ENCODE measurements at regions not wholly inside any gene's neighbourhood (a gene's known extent, or its start where the extent isn't known, plus 50 kb on each side); places are given as distances from the start of the nearest gene placed in this dataset.

DNA sequence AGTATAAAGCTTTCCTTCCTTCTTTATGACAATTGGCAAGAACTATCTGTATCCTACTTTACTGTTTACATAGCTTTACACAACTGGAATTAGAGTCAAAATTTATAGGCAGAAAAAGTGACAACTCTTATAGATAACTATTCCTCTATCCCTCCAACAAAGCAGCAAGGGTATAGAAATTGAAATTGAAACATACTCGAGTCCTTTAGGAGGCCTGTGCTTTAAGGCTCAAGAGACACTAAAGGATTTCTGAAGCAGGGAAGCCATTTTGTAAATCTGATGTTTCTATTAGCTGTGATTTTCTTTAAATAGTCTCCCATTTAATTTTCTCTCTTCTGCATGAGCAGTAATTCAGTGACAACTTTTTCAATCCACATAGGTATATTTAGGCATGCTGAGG, 567.6 kb upstream of the MAN1A1 start:
- Histone ChIP-seq H3F3A (ENCODE audit: insufficient read depth, low read length, poor library complexity, severe bottlenecking) (no peaks in the 10 kb centered on the region), H3K4me3 (ENCODE audit: low read length) (no peak overlapping the region), H3K9me2 (ENCODE audit: insufficient read depth, low read length) (no peaks in the 10 kb centered on the region), H4K20me1 (ENCODE audit: insufficient read depth) (no peaks in the 10 kb centered on the region), H3K27ac (ENCODE audit: low read length) (no peak overlapping the region), H3K9ac (ENCODE audit: low read length) (no peak overlapping the region), H3K9me3 (ENCODE audit: low read length) (no peaks in the 10 kb centered on the region), H3K27me3 (ENCODE audit: insufficient read depth, low read depth, low read length) (no peaks in the 10 kb centered on the region), H2AFZ (ENCODE audit: low read depth, low read length) (no peak overlapping the region), H3K79me2 (replicated peaks; ENCODE audit: insufficient read depth, low read length) (no peaks in the 10 kb centered on the region), H3K36me3 (ENCODE audit: insufficient read depth, low read length) (no peaks in the 10 kb centered on the region), H3K4me2 (ENCODE audit: low read length) (no peak overlapping the region)
- TF ChIP-seq SMC3 (conservative IDR thresholded peaks at IDR 0.05; ENCODE audit: poor library complexity) (no peak), TAF1 (IDR thresholded peaks at IDR 0.05; ENCODE audit: low read depth) (no peak), POLR2AphosphoS5 (IDR thresholded peaks at IDR 0.05) (no peak), MXI1 (conservative IDR thresholded peaks at IDR 0.05; ENCODE audit: poor library complexity, severe bottlenecking) (no peak), RAD21 (conservative IDR thresholded peaks at IDR 0.05) (no peak)

DNA sequence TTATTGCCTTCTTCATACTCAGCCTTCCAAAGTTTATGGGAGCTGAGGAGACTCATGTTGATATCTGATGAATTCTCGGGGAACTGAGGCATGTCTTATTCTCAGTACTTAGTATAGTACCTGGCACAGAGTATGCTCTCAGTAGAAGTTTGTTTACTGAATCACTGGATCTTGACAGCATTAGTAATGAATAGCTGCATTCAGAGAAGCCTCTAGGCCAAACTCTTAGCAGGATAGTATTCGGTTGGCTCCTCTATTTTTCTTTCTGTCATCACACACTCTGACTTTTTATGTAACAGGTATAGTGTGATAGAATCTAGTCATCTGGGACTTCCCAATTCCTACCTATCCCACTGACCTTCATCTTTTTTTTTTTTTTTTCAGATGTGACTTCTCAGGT, 566.4 kb upstream of the MAN1A1 start:
- no peak overlapping the region for H3K9ac ChIP-seq (ENCODE audit: low read length)
- no peaks in the 10 kb centered on the region for H3K79me2 ChIP-seq (replicated peaks; ENCODE audit: insufficient read depth, low read length)
- no peaks in the 10 kb centered on the region for H3K9me2 ChIP-seq (ENCODE audit: insufficient read depth, low read length)
- no peaks in the 10 kb centered on the region for H4K20me1 ChIP-seq (ENCODE audit: insufficient read depth)
- no peaks in the 10 kb centered on the region for H3K27me3 ChIP-seq (ENCODE audit: insufficient read depth, low read depth, low read length)
- H3K4me3 ChIP-seq (ENCODE audit: low read length): no peak overlapping the region
- no peaks in the 10 kb centered on the region for H3K36me3 ChIP-seq (ENCODE audit: insufficient read depth, low read length)
- no peak overlapping the region for H2AFZ ChIP-seq (ENCODE audit: low read depth, low read length)
- TF ChIP-seq SMC3 (conservative IDR thresholded peaks at IDR 0.05; ENCODE audit: poor library complexity) (no peak), MXI1 (conservative IDR thresholded peaks at IDR 0.05; ENCODE audit: poor library complexity, severe bottlenecking) (no peak), RAD21 (conservative IDR thresholded peaks at IDR 0.05) (no peak), EZH2 (IDR thresholded peaks at IDR 0.05; ENCODE audit: borderline replicate concordance, insufficient read depth, low read length, poor library complexity, severe bottlenecking) (no peak), POLR2AphosphoS5 (IDR thresholded peaks at IDR 0.05) (no peak)
- TF ChIP-seq, protein P1, sequence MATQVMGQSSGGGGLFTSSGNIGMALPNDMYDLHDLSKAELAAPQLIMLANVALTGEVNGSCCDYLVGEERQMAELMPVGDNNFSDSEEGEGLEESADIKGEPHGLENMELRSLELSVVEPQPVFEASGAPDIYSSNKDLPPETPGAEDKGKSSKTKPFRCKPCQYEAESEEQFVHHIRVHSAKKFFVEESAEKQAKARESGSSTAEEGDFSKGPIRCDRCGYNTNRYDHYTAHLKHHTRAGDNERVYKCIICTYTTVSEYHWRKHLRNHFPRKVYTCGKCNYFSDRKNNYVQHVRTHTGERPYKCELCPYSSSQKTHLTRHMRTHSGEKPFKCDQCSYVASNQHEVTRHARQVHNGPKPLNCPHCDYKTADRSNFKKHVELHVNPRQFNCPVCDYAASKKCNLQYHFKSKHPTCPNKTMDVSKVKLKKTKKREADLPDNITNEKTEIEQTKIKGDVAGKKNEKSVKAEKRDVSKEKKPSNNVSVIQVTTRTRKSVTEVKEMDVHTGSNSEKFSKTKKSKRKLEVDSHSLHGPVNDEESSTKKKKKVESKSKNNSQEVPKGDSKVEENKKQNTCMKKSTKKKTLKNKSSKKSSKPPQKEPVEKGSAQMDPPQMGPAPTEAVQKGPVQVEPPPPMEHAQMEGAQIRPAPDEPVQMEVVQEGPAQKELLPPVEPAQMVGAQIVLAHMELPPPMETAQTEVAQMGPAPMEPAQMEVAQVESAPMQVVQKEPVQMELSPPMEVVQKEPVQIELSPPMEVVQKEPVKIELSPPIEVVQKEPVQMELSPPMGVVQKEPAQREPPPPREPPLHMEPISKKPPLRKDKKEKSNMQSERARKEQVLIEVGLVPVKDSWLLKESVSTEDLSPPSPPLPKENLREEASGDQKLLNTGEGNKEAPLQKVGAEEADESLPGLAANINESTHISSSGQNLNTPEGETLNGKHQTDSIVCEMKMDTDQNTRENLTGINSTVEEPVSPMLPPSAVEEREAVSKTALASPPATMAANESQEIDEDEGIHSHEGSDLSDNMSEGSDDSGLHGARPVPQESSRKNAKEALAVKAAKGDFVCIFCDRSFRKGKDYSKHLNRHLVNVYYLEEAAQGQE (IDR thresholded peaks at IDR 0.05; ENCODE audit: borderline replicate concordance): no peak
- no peaks in the 10 kb centered on the region for H3F3A ChIP-seq (ENCODE audit: insufficient read depth, low read length, poor library complexity, severe bottlenecking)
- H3K9me3 ChIP-seq (ENCODE audit: low read length): no peaks in the 10 kb centered on the region
- H3K27ac ChIP-seq (ENCODE audit: low read length): no peak overlapping the region
- no peak overlapping the region for H3K4me2 ChIP-seq (ENCODE audit: low read length)

DNA sequence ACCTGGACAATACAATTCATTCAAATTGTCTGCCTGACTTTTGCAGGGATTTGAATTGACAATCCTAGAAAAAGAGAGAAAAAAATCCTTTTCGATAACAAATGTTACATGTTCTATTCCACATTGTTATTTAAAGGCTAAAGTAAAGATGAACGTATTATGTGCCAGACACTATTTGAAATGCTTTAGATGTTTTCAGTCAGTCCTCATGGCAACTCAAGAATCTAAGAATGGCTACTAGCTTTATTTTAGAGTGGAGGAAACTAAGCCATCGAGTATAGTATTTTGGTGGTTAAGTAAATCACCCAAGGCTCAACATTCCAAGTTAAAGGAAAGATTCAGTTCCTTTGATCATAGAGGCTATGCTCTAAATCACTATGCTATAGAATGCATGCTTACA, 558.6 kb upstream of the MAN1A1 start:
- Histone ChIP-seq H3K9me3 (ENCODE audit: low read length) (no peaks in the 10 kb centered on the region), H3K4me3 (ENCODE audit: low read length) (no peak overlapping the region), H4K20me1 (ENCODE audit: insufficient read depth) (no peaks in the 10 kb centered on the region), H2AFZ (ENCODE audit: low read depth, low read length) (no peak overlapping the region), H3K9me2 (ENCODE audit: insufficient read depth, low read length) (no peaks in the 10 kb centered on the region), H3K79me2 (replicated peaks; ENCODE audit: insufficient read depth, low read length) (no peaks in the 10 kb centered on the region), H3K27ac (ENCODE audit: low read length) (no peak overlapping the region), H3K36me3 (ENCODE audit: insufficient read depth, low read length) (no peaks in the 10 kb centered on the region), H3K9ac (ENCODE audit: low read length) (no peak overlapping the region), H3K27me3 (ENCODE audit: insufficient read depth, low read depth, low read length) (no peaks in the 10 kb centered on the region), H3F3A (ENCODE audit: insufficient read depth, low read length, poor library complexity, severe bottlenecking) (no peaks in the 10 kb centered on the region), H3K4me2 (ENCODE audit: low read length) (no peak overlapping the region)
- TF ChIP-seq TAF1 (IDR thresholded peaks at IDR 0.05; ENCODE audit: low read depth) (no peak), POLR2AphosphoS5 (IDR thresholded peaks at IDR 0.05) (no peak), MXI1 (conservative IDR thresholded peaks at IDR 0.05; ENCODE audit: poor library complexity, severe bottlenecking) (no peak), EZH2 (IDR thresholded peaks at IDR 0.05; ENCODE audit: borderline replicate concordance, insufficient read depth, low read length, poor library complexity, severe bottlenecking) (no peak), RAD21 (conservative IDR thresholded peaks at IDR 0.05) (no peak), SMC3 (conservative IDR thresholded peaks at IDR 0.05; ENCODE audit: poor library complexity) (no peak), EP300 (conservative IDR thresholded peaks at IDR 0.05; ENCODE audit: poor library complexity, severe bottlenecking) (no peak)
- TF ChIP-seq, protein P1 (IDR thresholded peaks at IDR 0.05; ENCODE audit: borderline replicate concordance): no peak
- TF ChIP-seq, protein P2, sequence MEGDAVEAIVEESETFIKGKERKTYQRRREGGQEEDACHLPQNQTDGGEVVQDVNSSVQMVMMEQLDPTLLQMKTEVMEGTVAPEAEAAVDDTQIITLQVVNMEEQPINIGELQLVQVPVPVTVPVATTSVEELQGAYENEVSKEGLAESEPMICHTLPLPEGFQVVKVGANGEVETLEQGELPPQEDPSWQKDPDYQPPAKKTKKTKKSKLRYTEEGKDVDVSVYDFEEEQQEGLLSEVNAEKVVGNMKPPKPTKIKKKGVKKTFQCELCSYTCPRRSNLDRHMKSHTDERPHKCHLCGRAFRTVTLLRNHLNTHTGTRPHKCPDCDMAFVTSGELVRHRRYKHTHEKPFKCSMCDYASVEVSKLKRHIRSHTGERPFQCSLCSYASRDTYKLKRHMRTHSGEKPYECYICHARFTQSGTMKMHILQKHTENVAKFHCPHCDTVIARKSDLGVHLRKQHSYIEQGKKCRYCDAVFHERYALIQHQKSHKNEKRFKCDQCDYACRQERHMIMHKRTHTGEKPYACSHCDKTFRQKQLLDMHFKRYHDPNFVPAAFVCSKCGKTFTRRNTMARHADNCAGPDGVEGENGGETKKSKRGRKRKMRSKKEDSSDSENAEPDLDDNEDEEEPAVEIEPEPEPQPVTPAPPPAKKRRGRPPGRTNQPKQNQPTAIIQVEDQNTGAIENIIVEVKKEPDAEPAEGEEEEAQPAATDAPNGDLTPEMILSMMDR (IDR thresholded peaks at IDR 0.05; ENCODE audit: poor library complexity, severe bottlenecking): no peak

All from neural cell (in vitro differentiated cells).